OCI-LY1 (cell line): ENCODE measurements at regions not wholly inside any gene's neighbourhood (a gene's known extent, or its start where the extent isn't known, plus 50 kb on each side); places are given as distances from the start of the nearest gene placed in this dataset.

Experiments used
- H2AFZ ChIP-seq: fragments of 200-600 bp; sonication (generic), shearing (Covaris generic); 2 replicates; pipeline ENCODE4 v1.6.0; 2014; ENCODE audit warnings: antibody characterized with exemption, mild to moderate bottlenecking, low read length
- H3F3A ChIP-seq: fragments of 200-600 bp; sonication (generic), shearing (Covaris generic); 2 replicates; pipeline ENCODE4 v1.6.0; 2014; ENCODE audit warnings: mild to moderate bottlenecking, antibody characterized with exemption, low read length, moderate library complexity; ENCODE audit not compliant: insufficient read depth
- H3K27ac ChIP-seq: fragments of 200-600 bp; sonication (generic); 2 replicates; pipeline ENCODE4 v1.5.1; 2014; ENCODE audit warnings: low read length, mixed run types, mild to moderate bottlenecking, low read depth; ENCODE audit not compliant: poor library complexity, severe bottlenecking
- H3K27me3 ChIP-seq: fragments of 200-600 bp; sonication (generic); 2 replicates; pipeline ENCODE4 v1.6.0; 2014; ENCODE audit warnings: antibody characterized with exemption, mild to moderate bottlenecking, low read length, moderate library complexity; ENCODE audit not compliant: insufficient read depth
- H3K36me3 ChIP-seq: fragments of 200-600 bp; sonication (generic); 2 replicates; pipeline ENCODE4 v1.6.1; 2014; ENCODE audit warnings: mild to moderate bottlenecking, antibody characterized with exemption, low read length, moderate library complexity, mixed read lengths; ENCODE audit not compliant: insufficient read depth
- H3K4me1 ChIP-seq: fragments of 200-600 bp; sonication (generic); 2 replicates; pipeline ENCODE4 v1.5.1; 2014; ENCODE audit warnings: mild to moderate bottlenecking, low read length, moderate library complexity; ENCODE audit not compliant: insufficient read depth, severe bottlenecking
- H3K4me2 ChIP-seq: fragments of 200-600 bp; sonication (generic), shearing (Covaris generic); 2 replicates; pipeline ENCODE4 v1.6.1; 2014; ENCODE audit warnings: low read length
- H3K4me3 ChIP-seq: fragments of 200-600 bp; sonication (generic); 2 replicates; pipeline ENCODE4 v1.5.1; 2014; ENCODE audit warnings: low read length, low read depth, mild to moderate bottlenecking, mixed read lengths; ENCODE audit not compliant: poor library complexity, severe bottlenecking
- H3K79me2 ChIP-seq: fragments of 200-600 bp; shearing (Covaris generic); 2 replicates; pipeline ENCODE4 v1.6.1; 2016; ENCODE audit warnings: mixed run types, low read length, mixed read lengths; ENCODE audit not compliant: insufficient read depth
- H3K9ac ChIP-seq: fragments of 200-600 bp; sonication (generic), shearing (Covaris generic); 2 replicates; pipeline ENCODE4 v1.6.1; 2014; ENCODE audit warnings: mild to moderate bottlenecking, low read length, mixed read lengths
- H3K9me2 ChIP-seq: fragments of 200-600 bp; sonication (generic), shearing (Covaris generic); 2 replicates; pipeline ENCODE4 v1.6.1; 2014; ENCODE audit warnings: low read depth, mild to moderate bottlenecking, low read length, mixed read lengths
- H3K9me3 ChIP-seq: fragments of 200-600 bp; shearing (Covaris generic); 2 replicates; pipeline ENCODE4 v1.6.1; 2014; ENCODE audit warnings: low read length, mixed read lengths
- H4K20me1 ChIP-seq: fragments of 200-600 bp; sonication (generic), shearing (Covaris generic); 2 replicates; pipeline ENCODE4 v1.6.0; 2016; ENCODE audit warnings: mild to moderate bottlenecking, low read length; ENCODE audit not compliant: insufficient read depth
- CTCF ChIP-seq: fragments of 200-600 bp; sonication (generic), shearing (Covaris generic); IDR thresholded peaks from 2 replicates; pipeline ENCODE4 v1.5.1; 2017; ENCODE audit warnings: mild to moderate bottlenecking, antibody characterized with exemption, low read length, moderate library complexity, mixed read lengths
- EZH2 ChIP-seq: fragments of 200-600 bp; sonication (generic), shearing (Covaris generic); IDR thresholded peaks from 2 replicates; pipeline ENCODE4 v1.8.0; 2017; ENCODE audit warnings: borderline replicate concordance, mixed run types, mild to moderate bottlenecking, antibody characterized with exemption, low read length, moderate library complexity, mixed read lengths

DNA sequence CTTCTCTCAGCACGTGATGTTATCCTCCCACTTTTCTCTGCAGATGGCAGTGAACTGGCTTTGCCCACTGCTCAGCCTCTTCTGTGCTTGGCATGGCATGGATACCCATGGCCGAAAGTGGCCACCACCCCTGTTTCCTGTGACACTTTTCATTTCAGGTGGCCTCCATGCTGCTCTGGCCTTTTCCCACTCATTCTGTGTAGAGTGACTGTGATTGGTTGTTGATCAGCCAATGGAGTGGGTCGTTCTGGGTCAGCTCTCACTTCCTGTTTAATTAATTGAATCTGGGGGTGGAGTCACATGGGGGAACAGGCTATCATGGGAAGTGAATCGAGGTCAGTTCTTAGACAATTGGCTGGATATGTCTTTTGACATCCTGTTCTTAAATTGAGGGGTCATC is 350.1 kb upstream of the EEF2KMT start:
- Histone ChIP-seq H3K9me2 (no peaks in the 10 kb centered on the region), H3K4me2 (no peak overlapping the region), H2AFZ (no peak overlapping the region), H3K4me1 (no peaks in the 10 kb centered on the region), H3F3A (no peaks in the 10 kb centered on the region), H3K27me3 (no peaks in the 10 kb centered on the region), H3K79me2 (no peaks in the 10 kb centered on the region), H3K27ac (no peak overlapping the region), H4K20me1 (no peaks in the 10 kb centered on the region), H3K36me3 (no peaks in the 10 kb centered on the region), H3K4me3 (no peak overlapping the region), H3K9me3 (no peaks in the 10 kb centered on the region), H3K9ac (no peak overlapping the region)
- TF ChIP-seq EZH2: no peak
- TF ChIP-seq CTCF: no peak

- H3K27me3 ChIP-seq: no peaks in the 10 kb centered on the region
- no peak for TF ChIP-seq EZH2
- TF ChIP-seq CTCF: no peak
- H3K9me2 ChIP-seq: no peaks in the 10 kb centered on the region
- no peak overlapping the region for H2AFZ ChIP-seq
- H3K4me2 ChIP-seq: no peak overlapping the region
- no peak overlapping the region for H3K9ac ChIP-seq
- no peaks in the 10 kb centered on the region for H3F3A ChIP-seq
- no peak overlapping the region for H3K4me3 ChIP-seq
- H3K79me2 ChIP-seq: no peaks in the 10 kb centered on the region
- no peaks in the 10 kb centered on the region for H4K20me1 ChIP-seq
- H3K4me1 ChIP-seq: no peaks in the 10 kb centered on the region
- H3K9me3 ChIP-seq: no peaks in the 10 kb centered on the region
- H3K27ac ChIP-seq: no peak overlapping the region
- no peaks in the 10 kb centered on the region for H3K36me3 ChIP-seq
Observed at GRCh38 chr16:5446623-5447240, 349.1 kb upstream of the EEF2KMT start.

GRCh38 chr16:5444189-5444588 is 346.6 kb upstream of the EEF2KMT start:
- H3K9me3 ChIP-seq: no peaks in the 10 kb centered on the region
- H3F3A ChIP-seq: no peaks in the 10 kb centered on the region
- no peak overlapping the region for H3K27ac ChIP-seq
- H3K9me2 ChIP-seq: no peaks in the 10 kb centered on the region
- no peaks in the 10 kb centered on the region for H3K4me1 ChIP-seq
- TF ChIP-seq EZH2: no peak
- no peak for TF ChIP-seq CTCF
- no peaks in the 10 kb centered on the region for H4K20me1 ChIP-seq
- H3K27me3 ChIP-seq: no peaks in the 10 kb centered on the region
- no peak overlapping the region for H3K4me2 ChIP-seq
- no peak overlapping the region for H3K9ac ChIP-seq
- H3K36me3 ChIP-seq: no peaks in the 10 kb centered on the region
- H2AFZ ChIP-seq: no peak overlapping the region
- no peak overlapping the region for H3K4me3 ChIP-seq
- no peaks in the 10 kb centered on the region for H3K79me2 ChIP-seq
